ENCODE measurements at regions not wholly inside any gene's neighbourhood (a gene's known extent, or its start where the extent isn't known, plus 50 kb on each side); places are given as distances from the start of the nearest gene placed in this dataset.

DNA sequence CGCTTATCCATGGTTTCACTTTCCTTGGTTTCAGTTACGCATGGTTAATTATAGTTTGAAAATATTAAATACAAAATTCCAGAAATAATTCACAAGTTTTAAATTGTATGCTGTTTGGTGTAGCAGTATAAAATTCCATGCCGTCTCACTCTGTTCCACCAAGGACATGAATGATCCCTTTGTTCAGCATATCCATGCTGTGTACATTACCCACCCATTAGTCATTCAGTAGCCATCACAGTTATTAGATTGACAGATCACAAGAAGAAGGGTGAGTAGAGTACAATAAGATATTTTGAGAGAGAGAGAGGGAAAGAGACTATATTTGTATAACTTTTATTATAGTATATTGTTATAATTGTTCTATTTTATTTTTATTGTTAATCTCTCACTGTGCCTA is 535.5 kb downstream of the SQOR start:
- TF ChIP-seq, protein P1, sequence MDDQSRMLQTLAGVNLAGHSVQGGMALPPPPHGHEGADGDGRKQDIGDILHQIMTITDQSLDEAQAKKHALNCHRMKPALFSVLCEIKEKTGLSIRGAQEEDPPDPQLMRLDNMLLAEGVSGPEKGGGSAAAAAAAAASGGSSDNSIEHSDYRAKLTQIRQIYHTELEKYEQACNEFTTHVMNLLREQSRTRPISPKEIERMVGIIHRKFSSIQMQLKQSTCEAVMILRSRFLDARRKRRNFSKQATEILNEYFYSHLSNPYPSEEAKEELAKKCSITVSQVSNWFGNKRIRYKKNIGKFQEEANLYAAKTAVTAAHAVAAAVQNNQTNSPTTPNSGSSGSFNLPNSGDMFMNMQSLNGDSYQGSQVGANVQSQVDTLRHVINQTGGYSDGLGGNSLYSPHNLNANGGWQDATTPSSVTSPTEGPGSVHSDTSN (IDR thresholded peaks at IDR 0.05), result no peak
- TF ChIP-seq, protein P2, sequence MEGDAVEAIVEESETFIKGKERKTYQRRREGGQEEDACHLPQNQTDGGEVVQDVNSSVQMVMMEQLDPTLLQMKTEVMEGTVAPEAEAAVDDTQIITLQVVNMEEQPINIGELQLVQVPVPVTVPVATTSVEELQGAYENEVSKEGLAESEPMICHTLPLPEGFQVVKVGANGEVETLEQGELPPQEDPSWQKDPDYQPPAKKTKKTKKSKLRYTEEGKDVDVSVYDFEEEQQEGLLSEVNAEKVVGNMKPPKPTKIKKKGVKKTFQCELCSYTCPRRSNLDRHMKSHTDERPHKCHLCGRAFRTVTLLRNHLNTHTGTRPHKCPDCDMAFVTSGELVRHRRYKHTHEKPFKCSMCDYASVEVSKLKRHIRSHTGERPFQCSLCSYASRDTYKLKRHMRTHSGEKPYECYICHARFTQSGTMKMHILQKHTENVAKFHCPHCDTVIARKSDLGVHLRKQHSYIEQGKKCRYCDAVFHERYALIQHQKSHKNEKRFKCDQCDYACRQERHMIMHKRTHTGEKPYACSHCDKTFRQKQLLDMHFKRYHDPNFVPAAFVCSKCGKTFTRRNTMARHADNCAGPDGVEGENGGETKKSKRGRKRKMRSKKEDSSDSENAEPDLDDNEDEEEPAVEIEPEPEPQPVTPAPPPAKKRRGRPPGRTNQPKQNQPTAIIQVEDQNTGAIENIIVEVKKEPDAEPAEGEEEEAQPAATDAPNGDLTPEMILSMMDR (IDR thresholded peaks at IDR 0.05), result no peak
- TF ChIP-seq EP300 (IDR thresholded peaks at IDR 0.05) (no peak), EHMT2 (IDR thresholded peaks at IDR 0.05; ENCODE audit: low read depth) (no peak), BHLHE40 (IDR thresholded peaks at IDR 0.05; ENCODE audit: low read depth, low read length) (no peak), HDAC2 (IDR thresholded peaks at IDR 0.05) (no peak), PHF8 (IDR thresholded peaks at IDR 0.05; ENCODE audit: borderline replicate concordance, low read depth) (no peak)
- TF ChIP-seq, protein P3, sequence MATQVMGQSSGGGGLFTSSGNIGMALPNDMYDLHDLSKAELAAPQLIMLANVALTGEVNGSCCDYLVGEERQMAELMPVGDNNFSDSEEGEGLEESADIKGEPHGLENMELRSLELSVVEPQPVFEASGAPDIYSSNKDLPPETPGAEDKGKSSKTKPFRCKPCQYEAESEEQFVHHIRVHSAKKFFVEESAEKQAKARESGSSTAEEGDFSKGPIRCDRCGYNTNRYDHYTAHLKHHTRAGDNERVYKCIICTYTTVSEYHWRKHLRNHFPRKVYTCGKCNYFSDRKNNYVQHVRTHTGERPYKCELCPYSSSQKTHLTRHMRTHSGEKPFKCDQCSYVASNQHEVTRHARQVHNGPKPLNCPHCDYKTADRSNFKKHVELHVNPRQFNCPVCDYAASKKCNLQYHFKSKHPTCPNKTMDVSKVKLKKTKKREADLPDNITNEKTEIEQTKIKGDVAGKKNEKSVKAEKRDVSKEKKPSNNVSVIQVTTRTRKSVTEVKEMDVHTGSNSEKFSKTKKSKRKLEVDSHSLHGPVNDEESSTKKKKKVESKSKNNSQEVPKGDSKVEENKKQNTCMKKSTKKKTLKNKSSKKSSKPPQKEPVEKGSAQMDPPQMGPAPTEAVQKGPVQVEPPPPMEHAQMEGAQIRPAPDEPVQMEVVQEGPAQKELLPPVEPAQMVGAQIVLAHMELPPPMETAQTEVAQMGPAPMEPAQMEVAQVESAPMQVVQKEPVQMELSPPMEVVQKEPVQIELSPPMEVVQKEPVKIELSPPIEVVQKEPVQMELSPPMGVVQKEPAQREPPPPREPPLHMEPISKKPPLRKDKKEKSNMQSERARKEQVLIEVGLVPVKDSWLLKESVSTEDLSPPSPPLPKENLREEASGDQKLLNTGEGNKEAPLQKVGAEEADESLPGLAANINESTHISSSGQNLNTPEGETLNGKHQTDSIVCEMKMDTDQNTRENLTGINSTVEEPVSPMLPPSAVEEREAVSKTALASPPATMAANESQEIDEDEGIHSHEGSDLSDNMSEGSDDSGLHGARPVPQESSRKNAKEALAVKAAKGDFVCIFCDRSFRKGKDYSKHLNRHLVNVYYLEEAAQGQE (IDR thresholded peaks at IDR 0.05), result no peak

All from A549 (cell line).